MM.1S (cell line): ENCODE measurements at regions not wholly inside any gene's neighbourhood (a gene's known extent, or its start where the extent isn't known, plus 50 kb on each side); places are given as distances from the start of the nearest gene placed in this dataset.

Experiments
- CTCF ChIP-seq: fragments of 300-600 bp; sonication (generic); IDR thresholded peaks from 2 replicates; pipeline ENCODE4 v1.5.1; 2016; ENCODE audit warnings: antibody characterized with exemption, low read length, mixed read lengths
- EZH2 ChIP-seq: fragments of 300-600 bp; sonication (generic); optimal IDR thresholded peaks from 2 replicates; pipeline ENCODE3; 2017; ENCODE audit warnings: low read depth, mild to moderate bottlenecking, antibody characterized with exemption, low read length, mixed read lengths

- TF ChIP-seq CTCF (no peak), EZH2 (no peak)
Measured at GRCh38 chr7:19417231-19417630, 272.0 kb upstream of the FERD3L start.
